Activated CD8-positive, alpha-beta memory T cell treated with anti-CD3 and anti-CD28 coated beads, Interleukin-2, amount 50 U/mL, for 1 hour (primary cell): ENCODE measurements at regions not wholly inside any gene's neighbourhood (a gene's known extent, or its start where the extent isn't known, plus 50 kb on each side); places are given as distances from the start of the nearest gene placed in this dataset.
"Not testable (repeated sequence)": the region's sequence is repeated elsewhere in the genome, so short reads cannot be mapped to it uniquely, and the experiment has no call there.

Experiments
- DNase-seq: peaks from one replicate; pipeline ENCODE4 v3.0.0-alpha.2; 2020; ENCODE audit errors: extremely low read depth

DNA sequence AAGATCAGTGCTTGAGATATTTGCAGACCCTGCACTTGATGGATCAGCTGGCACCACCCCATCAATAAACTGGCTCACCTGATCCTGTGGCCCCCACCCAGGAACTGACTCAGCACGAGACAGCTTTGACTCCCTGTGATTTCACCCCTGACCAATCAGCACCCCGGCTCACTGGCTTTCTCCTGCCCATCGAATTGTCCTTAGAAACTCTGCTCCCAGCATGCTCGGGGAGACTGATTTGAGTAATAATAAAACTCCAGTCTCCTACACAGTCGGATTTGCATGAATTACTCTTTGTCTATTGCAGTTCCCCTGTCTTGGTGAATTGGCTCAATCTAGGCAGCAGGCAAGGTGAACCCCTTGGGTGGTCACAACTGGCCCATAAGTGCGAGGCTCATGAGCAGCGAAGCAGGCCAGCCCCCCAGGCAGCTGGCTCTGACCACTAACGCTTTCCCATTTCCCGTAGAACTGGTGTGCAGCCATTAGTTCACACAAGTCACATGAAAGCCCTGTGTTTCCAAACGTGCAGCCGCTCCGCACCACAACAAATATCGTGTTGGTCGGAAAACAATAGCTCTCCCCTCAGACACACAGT is 79.6 kb downstream of the RSPH3 start:
- no peak for DNase-seq

DNA sequence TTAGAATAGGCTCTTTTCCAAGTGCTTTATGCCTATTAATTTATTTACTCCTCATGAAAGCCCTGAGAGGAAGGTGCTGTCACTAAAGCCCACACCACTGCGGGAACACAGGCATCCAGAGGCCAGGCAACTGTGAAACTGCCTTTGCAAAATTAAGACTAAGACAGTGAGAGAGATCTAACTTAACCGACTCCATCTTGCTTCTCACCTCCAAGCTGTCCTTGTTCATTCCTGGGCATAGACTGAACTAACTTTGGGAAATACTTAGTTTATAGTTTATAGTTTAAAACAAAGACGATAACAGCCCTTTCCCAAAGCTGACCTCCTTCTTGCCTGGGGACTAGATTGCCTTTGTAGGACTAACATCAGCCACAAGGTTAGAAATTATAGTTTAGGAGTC is 80.1 kb downstream of the RSPH3 start:
- DNase-seq, result no peak

DNA sequence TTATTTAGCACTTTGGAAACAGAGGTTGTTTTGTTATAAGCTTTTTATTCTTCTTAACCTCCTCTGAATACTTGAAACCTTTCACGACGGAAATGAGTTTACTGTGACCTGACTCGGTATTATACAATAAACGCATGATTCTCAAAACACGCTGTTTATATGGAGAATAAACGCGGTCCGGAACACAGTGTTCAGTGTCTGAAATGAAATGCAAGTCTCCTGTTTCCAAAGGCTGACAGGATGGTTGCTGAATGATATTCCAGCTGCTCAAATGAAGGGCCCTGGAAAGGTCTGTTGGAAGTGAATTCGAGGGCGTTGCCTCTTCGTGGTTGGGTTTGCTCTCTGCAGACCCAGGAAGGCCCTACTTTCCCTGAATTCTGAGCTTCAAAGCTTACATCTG is 83.4 kb downstream of the RSPH3 start:
- DNase-seq, result no peak

DNA sequence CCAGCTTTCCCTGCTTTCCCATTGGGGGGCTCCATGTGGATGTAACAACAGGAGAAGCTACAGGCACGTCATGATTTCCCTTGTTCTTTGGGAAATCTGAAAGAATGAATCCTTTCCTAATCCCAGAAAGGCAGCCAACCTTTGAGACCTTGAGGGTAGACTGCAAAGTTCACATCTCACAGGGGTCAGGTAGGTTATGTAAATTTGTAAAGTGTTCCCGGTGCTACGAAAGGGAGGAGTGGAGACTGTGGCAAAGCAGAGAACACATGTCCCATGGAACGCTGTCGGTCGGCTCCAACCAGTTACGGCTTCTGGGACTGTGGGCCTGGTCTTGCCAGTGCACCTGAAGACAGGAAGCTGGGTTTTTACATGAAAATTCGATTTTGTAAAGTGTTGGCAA is 85.1 kb downstream of the RSPH3 start:
- DNase-seq, result no peak

DNA sequence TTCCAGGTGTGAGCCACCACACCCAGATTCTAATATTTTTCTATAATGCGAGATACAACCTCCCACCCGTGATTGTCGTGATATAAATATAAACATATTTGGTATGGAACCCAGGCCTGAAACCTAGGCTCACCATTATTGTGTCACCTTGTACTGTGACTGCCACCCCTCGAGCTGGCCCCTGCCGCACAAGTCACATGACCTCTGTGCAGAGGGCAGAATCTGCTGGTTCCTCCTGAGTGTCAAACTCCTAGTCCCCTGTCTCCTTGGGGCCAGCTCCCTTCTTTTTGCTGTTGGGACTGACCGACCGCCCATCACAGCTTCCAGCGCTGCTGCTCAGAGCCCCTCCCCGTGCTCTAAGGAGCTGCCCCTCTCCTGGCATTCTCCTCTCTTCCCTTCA is 86.4 kb downstream of the RSPH3 start:
- no peak for DNase-seq

DNA sequence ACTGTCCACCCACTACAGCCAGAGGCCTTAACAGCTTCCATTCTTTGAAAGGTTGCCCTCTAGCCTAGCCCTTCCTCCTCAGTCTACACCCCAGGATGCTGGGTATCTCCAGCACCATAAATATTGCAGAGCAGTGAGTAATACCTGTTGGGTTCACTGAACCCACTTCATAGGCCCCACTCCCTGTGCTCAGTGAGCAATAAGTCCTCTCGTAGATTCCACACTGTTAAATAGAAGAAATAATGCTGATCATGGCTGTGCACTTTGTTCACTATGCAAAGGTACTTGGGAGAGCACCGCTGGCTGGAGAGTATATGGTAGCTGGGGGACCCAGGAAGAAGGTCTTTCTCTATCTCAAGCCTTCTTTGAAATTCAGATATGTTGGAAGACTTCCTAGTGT is 87.3 kb downstream of the RSPH3 start:
- no peak for DNase-seq

DNA sequence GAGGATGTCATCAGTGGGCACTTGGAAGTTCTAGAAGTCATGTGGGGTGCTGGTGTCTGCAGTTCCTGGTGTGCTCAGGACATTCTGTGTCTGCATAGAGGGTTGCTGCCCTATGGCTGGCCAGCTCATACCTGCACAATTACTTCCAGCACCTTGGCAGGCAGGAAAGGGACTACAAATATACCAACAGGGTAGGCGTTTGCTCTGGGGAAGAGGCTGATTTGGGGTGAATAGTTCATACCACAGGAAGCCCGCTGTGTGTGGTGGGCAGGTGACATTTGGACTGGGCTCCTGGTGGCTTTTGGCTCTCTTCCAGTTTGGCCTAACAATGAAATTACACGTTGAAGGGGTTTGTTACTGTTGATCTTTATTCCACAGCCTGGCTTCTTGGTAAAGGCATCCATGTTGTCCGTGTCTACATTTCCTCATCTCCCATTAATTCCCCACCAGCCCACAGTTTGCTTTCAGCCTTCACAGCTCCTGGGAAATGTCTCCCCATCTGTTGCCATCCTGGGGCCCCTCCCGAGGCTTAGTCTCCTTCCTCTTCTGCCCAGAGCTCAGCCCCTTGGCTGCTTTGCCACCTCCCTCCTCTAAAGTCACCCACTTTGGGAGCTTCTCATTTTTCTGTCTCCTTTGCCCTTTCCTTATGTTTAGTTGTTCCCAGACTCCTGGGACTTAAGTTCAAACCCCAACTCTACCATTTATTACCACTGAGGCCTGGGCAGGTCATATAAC is 88.1 kb downstream of the RSPH3 start:
- no peak for DNase-seq

DNA sequence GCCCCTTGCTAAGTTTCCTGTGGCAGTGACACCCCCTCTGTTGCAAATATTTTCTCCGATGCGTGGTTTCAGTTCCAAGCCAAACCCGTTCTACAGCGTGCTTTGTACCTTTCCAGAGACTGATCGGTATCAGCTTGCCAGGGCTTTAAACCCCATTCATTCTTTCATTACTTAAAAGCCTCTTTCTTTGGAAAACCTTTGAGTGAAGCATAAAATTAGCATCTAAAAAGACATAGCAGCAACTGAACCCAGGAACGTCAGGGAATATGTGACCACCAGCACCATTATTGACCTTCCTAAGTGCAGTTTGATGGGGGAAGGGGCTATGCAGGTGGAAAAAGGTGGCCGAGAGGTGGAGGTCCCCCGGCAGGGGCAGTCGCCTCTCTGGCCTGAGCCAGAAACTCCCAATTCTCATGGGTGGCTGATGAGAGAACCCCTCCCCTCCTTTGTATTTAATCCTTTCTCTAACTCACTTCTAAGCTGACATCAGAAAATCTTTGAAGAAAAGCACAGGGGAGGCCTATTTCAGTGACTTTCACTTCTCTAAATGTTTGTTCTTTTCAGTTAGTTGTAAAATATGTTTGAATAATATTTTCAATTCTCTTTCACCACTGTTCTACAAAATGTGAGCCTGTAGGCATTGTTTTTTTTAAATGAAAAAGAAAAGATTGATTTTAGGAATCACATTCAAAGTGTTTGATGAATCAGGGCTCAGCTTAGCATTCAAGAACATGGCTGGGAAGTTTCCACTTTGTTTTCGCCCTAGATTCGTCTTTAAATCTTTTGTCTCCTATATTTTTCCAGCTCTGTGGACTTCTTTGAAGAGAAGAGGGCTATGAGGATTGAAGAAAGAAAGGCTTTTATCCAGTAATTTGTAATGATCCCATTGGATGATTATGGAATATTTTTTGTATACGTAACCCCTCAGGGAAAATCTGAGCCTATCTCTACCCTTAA is 89.2 kb downstream of the RSPH3 start:
- DNase-seq, result no peak

DNA sequence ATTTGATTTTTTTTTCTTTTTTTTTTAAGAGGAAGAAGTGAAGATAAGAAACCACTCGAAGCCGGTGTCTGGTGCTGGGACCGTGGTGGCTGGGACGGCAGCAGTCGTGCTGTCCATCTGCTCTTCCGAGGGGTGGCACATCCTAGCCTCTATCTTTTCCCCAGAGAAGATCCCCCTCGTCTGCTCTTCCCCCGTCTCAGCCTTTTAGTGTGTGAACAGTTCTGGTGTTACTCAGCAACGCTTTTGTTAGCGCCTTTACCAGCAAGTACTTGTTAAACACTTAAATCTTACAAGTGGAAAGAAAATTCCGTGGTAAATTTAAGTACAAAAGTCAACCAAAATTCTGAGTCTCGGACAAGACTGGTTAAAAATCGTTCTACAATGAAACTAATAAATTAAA is 90.1 kb downstream of the RSPH3 start:
- DNase-seq, result no peak

DNA sequence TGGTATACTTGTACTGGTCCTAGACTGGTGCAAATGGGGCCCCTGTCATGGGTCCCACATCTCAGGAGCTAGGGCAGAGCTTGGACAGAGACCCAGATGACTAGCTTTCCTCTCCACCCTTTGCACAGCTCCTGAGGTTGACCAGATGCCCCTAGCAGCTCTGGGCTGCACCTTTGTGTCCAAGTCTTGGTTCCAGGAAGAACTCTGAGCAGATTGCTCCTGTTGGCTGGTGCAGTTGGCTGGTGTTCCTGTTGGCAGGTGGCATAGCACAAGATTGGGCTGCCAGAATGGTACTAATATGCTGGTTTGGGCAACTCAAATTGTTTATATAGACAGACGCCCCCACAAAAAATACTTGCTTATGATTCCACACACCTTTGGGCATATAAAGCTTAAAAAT is 89.4 kb upstream of the EZR start:
- DNase-seq, result no peak

DNA sequence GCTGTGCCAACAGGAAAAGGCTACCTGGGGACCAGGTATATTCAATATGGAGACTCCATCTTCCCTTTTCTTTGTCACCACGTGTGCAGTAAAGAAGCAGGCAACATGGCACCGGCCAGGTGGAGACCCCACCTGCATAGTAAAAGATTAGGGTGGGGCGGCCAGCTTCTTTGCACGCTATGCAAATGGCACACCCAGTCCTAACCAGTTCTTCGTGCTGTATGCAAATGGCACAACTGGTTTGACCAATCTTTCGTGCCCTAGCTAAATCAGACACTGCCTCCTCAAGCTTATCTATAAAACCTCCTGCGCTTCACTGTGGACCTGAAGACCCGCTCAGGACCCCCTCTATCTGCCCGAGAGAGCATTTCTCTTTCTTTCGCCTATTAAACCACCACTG is 88.8 kb upstream of the EZR start:
- no peak for DNase-seq

DNA sequence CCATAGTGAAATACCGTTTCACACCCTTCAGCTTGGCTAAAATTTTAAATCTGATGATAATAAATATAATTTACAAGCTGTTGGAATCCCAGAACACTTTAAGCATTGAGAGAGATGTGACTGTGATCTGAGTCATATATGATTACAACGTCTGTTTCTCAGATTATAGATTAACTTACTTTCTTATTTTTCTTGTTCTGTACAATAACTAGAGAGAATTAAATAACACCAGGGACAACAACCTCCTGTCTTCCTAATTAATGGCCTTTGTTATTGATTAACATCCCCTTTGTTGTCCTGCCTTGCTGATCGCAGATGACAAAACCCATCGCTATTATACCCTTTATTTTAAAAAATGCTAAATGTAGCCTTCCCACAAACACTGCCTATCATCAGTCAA is 87.8 kb upstream of the EZR start:
- DNase-seq, result no peak

DNA sequence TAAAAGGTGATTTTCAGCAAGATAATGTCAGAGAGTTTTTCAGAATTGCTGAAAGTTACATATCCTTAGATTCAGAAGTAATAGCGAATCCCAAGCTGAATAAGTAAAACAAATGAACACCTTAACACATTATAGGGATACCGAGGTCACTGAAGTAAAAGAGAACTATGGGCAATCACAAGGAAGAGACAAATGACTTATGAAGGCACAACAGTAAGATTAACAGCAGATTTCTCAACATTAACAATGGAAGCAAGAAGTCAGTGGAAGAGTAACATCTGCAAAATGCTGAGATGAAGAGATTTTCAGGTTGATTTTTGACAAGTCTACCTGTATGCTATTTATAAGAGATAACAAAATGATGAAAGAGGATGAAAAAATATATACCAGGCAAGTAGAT is 86.1 kb upstream of the EZR start:
- no peak for DNase-seq

DNA sequence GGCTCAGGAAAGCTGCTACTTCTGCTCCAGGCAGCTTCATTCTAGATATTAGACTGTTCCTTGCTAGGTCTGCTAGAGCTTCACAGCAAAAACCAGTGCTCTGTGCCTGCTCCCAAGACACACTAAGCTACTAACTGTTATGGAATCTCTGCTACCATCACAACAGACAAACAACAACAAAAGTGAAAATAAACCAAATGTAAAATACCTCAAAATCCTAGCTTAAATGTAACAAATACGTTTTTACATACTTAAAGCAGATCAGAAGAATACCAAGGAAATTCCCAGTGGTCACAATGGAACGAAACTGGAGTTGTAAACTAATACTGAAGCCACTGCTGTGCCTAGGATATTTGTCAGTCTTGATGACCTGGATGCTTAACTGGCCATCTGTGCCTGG is 84.6 kb upstream of the EZR start:
- DNase-seq, result no peak

DNA sequence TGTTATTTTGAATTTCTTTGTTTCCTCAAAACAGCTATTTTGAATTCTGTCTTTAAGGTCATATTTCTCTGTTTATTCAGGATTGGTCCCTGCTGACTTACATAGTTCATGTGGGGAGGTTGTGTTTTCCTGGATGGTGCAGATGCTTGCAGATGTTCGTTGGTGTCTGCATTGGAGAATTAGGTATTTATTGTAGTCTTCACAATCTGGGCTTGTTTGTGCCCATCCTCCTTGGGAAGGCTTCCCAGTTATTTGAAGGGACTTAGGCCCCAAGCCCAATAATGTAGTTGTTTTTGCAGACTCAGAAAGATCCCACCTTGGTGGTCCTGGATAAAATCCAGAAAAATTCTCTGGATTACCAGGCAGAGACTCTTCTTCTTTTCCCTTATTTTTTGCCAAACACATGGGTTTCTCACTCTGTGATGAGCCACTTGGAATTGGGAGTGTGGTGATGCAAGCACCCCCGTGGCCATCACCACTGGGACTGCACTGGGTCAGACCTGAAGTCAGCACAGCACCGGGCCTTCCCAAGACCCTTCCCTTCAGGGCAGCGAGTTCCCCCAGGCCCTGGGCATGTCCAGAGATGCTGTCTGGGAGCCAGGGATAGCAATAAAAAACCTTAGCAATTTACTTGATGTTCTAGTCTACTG is 81.6 kb upstream of the EZR start:
- no peak for DNase-seq

DNA sequence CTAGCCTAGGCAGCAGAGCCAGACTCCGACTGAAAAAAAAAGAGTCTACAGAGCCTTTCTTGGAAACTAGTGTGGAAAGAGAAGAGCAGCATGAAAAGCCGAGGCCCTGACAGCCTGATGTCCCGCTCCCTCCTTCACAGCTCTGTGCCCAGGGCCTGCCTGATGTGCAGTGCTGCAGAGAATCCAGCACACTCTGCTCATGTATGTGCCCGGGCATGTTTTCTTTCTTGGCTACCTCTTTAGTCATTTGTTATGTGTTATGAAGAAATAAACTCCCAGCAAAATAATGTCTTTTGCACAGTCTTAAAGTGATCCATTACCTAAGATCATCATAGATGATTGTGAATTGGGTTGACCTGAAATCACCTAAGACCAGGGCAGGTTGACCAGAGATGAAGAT is 78.1 kb upstream of the EZR start:
- DNase-seq, result no peak

DNA sequence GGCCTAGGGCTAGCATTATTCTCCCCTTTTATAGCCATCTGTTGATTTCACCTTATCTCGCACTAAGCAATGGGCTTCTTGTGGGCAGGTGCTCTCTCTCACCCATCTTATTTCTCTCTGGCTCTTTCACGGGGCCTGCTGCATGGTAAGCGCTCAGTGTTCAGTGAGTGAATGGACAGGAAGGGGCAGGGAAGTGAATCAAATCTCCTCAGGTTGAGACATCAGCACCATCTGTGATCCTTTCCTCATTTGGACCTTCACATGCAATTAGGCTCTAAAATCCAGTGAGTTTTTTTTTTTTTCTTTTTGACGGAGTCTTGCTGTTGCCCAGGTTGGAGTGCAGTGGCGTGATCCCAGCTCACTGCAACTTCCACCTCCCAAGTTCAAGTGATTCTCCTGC is 76.5 kb upstream of the EZR start:
- no peak for DNase-seq

DNA sequence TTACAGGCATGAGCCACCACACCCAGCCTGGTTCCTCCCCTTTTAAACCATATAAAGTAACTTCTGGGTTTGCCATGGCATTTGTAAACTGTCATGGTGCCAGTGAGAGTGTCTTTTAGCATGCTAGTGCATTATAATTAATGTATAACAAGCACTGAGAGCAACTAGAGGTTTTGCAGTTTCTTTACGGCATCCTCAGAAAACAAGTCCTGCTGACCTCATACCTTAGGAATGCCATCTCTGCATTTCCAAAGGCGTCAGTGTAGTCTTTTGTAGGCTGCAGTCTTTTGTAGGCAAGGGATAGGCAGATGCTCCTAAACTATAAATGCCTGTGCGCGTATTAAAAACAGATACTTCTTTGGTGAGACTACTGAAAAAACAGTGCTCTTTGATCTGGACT is 75.0 kb upstream of the EZR start:
- no peak for DNase-seq

DNA sequence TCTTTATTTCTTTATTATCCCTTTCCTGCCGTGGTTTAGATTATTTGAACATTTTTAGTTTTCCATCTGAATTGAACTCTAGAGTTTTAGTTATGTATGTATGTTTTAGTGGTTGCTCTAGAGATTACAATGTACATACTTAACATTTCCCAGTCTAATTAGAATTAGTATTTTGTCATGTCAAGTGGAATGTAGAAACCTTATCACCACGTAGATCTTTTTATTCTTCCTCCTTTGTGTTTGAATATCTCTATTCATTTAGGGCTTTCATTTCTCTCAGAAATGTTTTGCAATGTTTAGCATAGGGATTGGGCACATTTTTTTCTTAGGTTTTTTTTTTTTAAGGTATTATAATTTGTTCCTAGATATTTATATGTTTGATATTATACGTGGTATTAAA is 73.1 kb upstream of the EZR start:
- no peak for DNase-seq

DNA sequence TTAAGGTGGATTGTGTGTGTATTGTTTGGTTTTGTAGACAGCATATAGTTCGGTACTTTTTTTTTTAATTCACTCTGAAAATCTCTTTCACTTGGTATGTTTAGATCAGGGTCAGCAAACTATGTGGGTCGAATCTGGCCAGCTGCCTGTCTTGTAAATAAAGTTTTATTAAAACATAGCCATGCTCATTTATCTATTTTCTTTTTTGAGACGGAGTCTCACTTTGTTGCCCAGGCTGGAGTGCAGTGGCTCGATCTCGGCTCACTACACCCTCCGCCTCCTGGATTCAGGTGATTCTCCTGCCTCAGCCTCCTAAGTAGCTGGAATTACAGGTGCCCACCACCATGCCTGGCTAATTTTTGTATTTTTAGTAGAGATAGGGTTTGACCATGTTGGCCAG is 72.4 kb upstream of the EZR start:
- DNase-seq, result not testable (repeated sequence)

DNA sequence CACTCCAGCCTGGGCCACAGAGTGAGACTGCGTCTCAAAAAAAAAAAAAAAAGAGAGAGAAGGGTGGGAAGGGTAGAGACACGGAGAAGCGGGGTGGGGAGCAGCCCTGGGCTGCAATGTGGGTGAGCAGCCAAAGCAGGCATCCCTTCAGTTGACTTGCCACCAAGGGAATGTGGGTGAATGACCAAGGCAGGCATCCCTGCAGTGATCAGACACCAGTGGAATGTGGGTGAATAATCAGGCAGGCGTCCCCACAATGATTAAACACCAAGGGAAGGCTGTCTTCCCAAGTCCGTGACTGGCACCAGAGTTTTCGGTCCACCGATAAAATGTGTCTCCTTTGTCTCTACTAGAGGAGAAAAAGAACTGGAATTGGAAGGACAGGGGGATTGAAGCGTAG is 69.0 kb upstream of the EZR start:
- DNase-seq, result not testable (repeated sequence)

DNA sequence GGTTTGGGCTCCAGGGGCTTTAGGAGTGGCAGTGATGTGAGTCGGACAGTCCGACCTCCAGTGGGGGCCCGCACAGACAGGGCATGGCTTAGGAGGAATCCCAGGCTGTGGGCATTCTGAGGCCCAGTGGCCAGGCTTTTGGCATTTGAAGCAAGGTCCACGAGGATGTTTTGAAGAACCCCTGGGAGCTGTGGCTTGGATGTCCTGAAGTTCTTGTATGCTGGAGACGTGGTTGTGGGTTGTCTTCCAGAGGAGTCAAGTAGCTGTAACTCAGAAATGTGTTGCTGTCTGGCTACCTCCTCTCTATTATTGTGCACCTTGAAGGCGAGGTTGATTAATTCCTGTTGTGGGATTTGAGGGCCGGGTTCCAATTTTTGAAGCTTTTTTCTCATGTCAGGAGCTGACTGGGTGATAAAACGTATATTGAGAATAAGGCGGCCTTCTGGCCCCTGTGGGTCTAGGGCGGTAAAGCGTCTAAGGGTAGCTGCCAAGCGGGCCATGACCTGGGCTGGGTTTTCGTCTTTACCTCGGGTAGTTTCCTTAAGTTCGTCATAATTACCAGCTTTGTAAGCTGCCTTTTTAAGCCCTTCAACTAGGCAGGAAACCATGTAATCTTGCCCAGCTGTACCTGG is 67.3 kb upstream of the EZR start:
- not testable (repeated sequence) for DNase-seq
